ENCODE measurements at regions not wholly inside any gene's neighbourhood (a gene's known extent, or its start where the extent isn't known, plus 50 kb on each side); places are given as distances from the start of the nearest gene placed in this dataset.

DNA sequence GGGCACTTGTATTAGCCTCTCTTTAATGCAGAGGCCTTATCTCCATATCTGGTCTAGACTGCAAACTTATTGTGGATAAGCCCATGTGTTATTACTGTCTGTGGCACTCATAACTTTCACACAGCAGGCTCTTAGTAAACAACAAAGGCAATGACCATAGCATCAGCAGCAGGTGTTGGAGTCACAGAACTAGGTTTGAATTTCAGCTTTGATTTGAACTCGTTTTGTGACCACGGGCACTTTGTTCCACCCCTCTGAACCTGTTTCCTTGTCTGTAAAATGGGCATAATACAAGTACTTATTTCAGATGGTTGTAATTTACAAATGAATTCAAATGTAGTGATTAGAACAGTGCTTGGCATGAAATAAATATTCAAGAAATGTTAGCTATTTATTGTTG is 121.8 kb upstream of the C1GALT1C1 start:
- Histone ChIP-seq H2AFZ (ENCODE audit: low read depth, low read length) (no peak overlapping the region), H4K20me1 (ENCODE audit: insufficient read depth, low read length) (no peaks in the 10 kb centered on the region), H3K36me3 (ENCODE audit: insufficient read depth, low read length) (no peaks in the 10 kb centered on the region), H3K4me2 (ENCODE audit: insufficient read depth, low read length) (no peak overlapping the region), H3K9ac (ENCODE audit: low read depth, low read length) (no peak overlapping the region), H3K4me3 (ENCODE audit: low read depth in 1 of 2, low read length in 2 of 2) (no peak overlapping the region), H3K27me3 (ENCODE audit: insufficient read depth, low read length, poor library complexity) (no peaks in the 10 kb centered on the region), H3K27ac (ENCODE audit: low read length) (no peak overlapping the region), H3K9me3 (ENCODE audit: insufficient read depth, low read length, severe bottlenecking) (no peaks in the 10 kb centered on the region), H3K4me1 (ENCODE audit: insufficient read depth, low read length) (peaks cover 50% of the 10 kb centered on the region), H3K79me2 (ENCODE audit: insufficient read depth, low read length) (no peaks in the 10 kb centered on the region)
- no peak for TF ChIP-seq EZH2 (IDR thresholded peaks at IDR 0.05; ENCODE audit: borderline replicate concordance, low read depth, low read length, severe bottlenecking)
- TF ChIP-seq, protein P1, sequence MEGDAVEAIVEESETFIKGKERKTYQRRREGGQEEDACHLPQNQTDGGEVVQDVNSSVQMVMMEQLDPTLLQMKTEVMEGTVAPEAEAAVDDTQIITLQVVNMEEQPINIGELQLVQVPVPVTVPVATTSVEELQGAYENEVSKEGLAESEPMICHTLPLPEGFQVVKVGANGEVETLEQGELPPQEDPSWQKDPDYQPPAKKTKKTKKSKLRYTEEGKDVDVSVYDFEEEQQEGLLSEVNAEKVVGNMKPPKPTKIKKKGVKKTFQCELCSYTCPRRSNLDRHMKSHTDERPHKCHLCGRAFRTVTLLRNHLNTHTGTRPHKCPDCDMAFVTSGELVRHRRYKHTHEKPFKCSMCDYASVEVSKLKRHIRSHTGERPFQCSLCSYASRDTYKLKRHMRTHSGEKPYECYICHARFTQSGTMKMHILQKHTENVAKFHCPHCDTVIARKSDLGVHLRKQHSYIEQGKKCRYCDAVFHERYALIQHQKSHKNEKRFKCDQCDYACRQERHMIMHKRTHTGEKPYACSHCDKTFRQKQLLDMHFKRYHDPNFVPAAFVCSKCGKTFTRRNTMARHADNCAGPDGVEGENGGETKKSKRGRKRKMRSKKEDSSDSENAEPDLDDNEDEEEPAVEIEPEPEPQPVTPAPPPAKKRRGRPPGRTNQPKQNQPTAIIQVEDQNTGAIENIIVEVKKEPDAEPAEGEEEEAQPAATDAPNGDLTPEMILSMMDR (IDR thresholded peaks at IDR 0.05; ENCODE audit: borderline replicate concordance, extremely low read depth, low read length, poor library complexity, severe bottlenecking) = no peak
- ATAC-seq (ENCODE audit: insufficient read depth, low read depth) (no peak), DNase-seq (no peak)

DNA sequence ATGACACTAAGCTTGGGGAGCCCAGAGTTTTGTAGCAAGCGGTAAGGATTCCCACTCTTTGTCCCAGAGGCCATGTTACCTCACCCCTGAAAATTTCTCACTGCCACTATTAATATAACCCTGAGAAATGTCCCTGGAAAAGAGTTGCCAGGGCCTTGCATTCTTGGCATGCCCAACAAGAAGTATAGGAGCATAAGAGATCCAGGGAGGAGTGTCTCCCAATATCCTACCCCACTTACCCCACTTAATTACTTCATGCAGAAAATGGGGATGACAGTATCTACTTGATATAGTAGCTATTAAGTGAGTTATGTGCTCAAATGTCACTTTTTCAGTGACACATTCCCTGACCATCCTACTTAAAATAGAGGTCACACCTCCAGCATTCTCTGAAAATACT is 120.5 kb upstream of the C1GALT1C1 start:
- Histone ChIP-seq H4K20me1 (ENCODE audit: insufficient read depth, low read length) (no peaks in the 10 kb centered on the region), H3K36me3 (ENCODE audit: insufficient read depth, low read length) (no peaks in the 10 kb centered on the region), H3K27ac (ENCODE audit: low read length) (peak overlapping the region; percentile 92; the same call in 1 of the 2 replicates), H2AFZ (ENCODE audit: low read depth, low read length) (no peak overlapping the region), H3K4me1 (ENCODE audit: insufficient read depth, low read length) (peaks cover 49% of the 10 kb centered on the region), H3K4me3 (ENCODE audit: low read depth in 1 of 2, low read length in 2 of 2) (no peak overlapping the region), H3K9ac (ENCODE audit: low read depth, low read length) (no peak overlapping the region), H3K4me2 (ENCODE audit: insufficient read depth, low read length) (no peak overlapping the region), H3K27me3 (ENCODE audit: insufficient read depth, low read length, poor library complexity) (no peaks in the 10 kb centered on the region), H3K9me3 (ENCODE audit: insufficient read depth, low read length, severe bottlenecking) (no peaks in the 10 kb centered on the region), H3K79me2 (ENCODE audit: insufficient read depth, low read length) (no peaks in the 10 kb centered on the region)
- ATAC-seq (ENCODE audit: insufficient read depth, low read depth) = no peak
- DNase-seq = no peak
- TF ChIP-seq, protein P1 (IDR thresholded peaks at IDR 0.05; ENCODE audit: borderline replicate concordance, extremely low read depth, low read length, poor library complexity, severe bottlenecking) = no peak
- TF ChIP-seq EZH2 (IDR thresholded peaks at IDR 0.05; ENCODE audit: borderline replicate concordance, low read depth, low read length, severe bottlenecking) = no peak

- Histone ChIP-seq H4K20me1 (ENCODE audit: insufficient read depth, low read length) (no peaks in the 10 kb centered on the region), H3K36me3 (ENCODE audit: insufficient read depth, low read length) (no peaks in the 10 kb centered on the region), H3K9ac (ENCODE audit: low read depth, low read length) (peak overlapping the region; percentile 54), H3K27me3 (ENCODE audit: insufficient read depth, low read length, poor library complexity) (no peaks in the 10 kb centered on the region), H3K4me3 (ENCODE audit: low read depth in 1 of 2, low read length in 2 of 2) (peak overlapping the region in 1 of 2 experiments; percentile 53; a peak in 2 of 4 replicates), H3K79me2 (ENCODE audit: insufficient read depth, low read length) (no peaks in the 10 kb centered on the region), H3K27ac (ENCODE audit: low read length) (peak overlapping the region; percentile 92), H3K9me3 (ENCODE audit: insufficient read depth, low read length, severe bottlenecking) (no peaks in the 10 kb centered on the region), H3K4me2 (ENCODE audit: insufficient read depth, low read length) (peak overlapping the region; percentile 79), H3K4me1 (ENCODE audit: insufficient read depth, low read length) (peaks cover 46% of the 10 kb centered on the region), H2AFZ (ENCODE audit: low read depth, low read length) (peak overlapping the region; percentile 78)
- ATAC-seq (ENCODE audit: insufficient read depth, low read depth) (peak; percentile 95), DNase-seq (peak; percentile 80)
- no peak for TF ChIP-seq EZH2 (IDR thresholded peaks at IDR 0.05; ENCODE audit: borderline replicate concordance, low read depth, low read length, severe bottlenecking)
- TF ChIP-seq, protein P1 (IDR thresholded peaks at IDR 0.05; ENCODE audit: borderline replicate concordance, extremely low read depth, low read length, poor library complexity, severe bottlenecking) = no peak
These were observed 119.4 kb upstream of the C1GALT1C1 start for GRCh38 chrX:120749141-120749846.

Data from DND-41 (cell line).